Natural killer cell (primary cell): ENCODE measurements at regions not wholly inside any gene's neighbourhood (a gene's known extent, or its start where the extent isn't known, plus 50 kb on each side); places are given as distances from the start of the nearest gene placed in this dataset.

Experiments
- ATAC-seq, 3 donors: fragments of 150-1000 bp in 2 of 3; fragments of 200-7000 bp in 1 of 3; cut with Tn5 transposase; 1 replicate in 1 of 3; 2 replicates in 2 of 3; pipeline ENCODE4 v1.10.0; 2021; ENCODE audit warnings: mild to moderate bottlenecking in 2 of 3, moderate library complexity in 2 of 3
- DNase-seq, 2 donors: peaks; one replicate each; pipeline versions ENCODE4 v3.0.0 to v3.0.0-alpha.2; 2013 to 2021; ENCODE audit warnings: mixed read lengths in 1 of 2
- H3K27ac ChIP-seq: one replicate; pipeline ENCODE4 v1.5.1; 2013; ENCODE audit warnings: mild to moderate bottlenecking, low read length
- H3K27me3 ChIP-seq: one replicate; pipeline ENCODE4 v1.6.1; 2013; ENCODE audit warnings: low read length; ENCODE audit not compliant: control insufficient read depth, insufficient read depth
- H3K36me3 ChIP-seq: one replicate; pipeline ENCODE4 v1.6.1; 2013; ENCODE audit warnings: low read length; ENCODE audit not compliant: control insufficient read depth, insufficient read depth
- H3K4me1 ChIP-seq: one replicate; pipeline ENCODE4 v1.6.1; 2013; ENCODE audit warnings: low read length; ENCODE audit not compliant: control insufficient read depth, insufficient read depth
- H3K4me3 ChIP-seq: one replicate; pipeline ENCODE4 v1.5.1; 2013; ENCODE audit warnings: low read length
- H3K9me3 ChIP-seq: one replicate; pipeline ENCODE4 v1.6.1; 2013; ENCODE audit warnings: low read length; ENCODE audit not compliant: control insufficient read depth, insufficient read depth
- H3K27ac Mint-ChIP-seq, 2 donors: one replicate each; pipeline ENCODE4 v1.8.0; 2022; ENCODE audit warnings: mild to moderate bottlenecking in 2 of 2, mixed read lengths in 2 of 2, moderate library complexity in 1 of 2
- H3K27me3 Mint-ChIP-seq, 2 donors: one replicate each; pipeline ENCODE4 v1.8.0; 2022; ENCODE audit warnings: low read depth in 2 of 2, mixed read lengths in 2 of 2
- H3K36me3 Mint-ChIP-seq: one replicate; pipeline ENCODE4 v1.8.0; 2022; ENCODE audit warnings: mixed read lengths
- H3K4me1 Mint-ChIP-seq, 2 donors: one replicate each; pipeline ENCODE4 v1.8.0; 2022; ENCODE audit warnings: mixed read lengths in 2 of 2
- H3K4me3 Mint-ChIP-seq: one replicate; pipeline ENCODE4 v1.8.0; 2022; ENCODE audit warnings: mild to moderate bottlenecking, moderate library complexity, mixed read lengths
- H3K9me3 Mint-ChIP-seq, 2 donors: one replicate each; pipeline ENCODE4 v1.8.0; 2022; ENCODE audit warnings: mixed read lengths in 2 of 2
- CTCF ChIP-seq: fragments of 200-600 bp; IDR thresholded peaks from one replicate; pipeline ENCODE4 v1.8.0; 2022; ENCODE audit warnings: antibody characterized with exemption
- WGBS: methylation state at CpG from one replicate; pipeline ENCODE4 v1.1.7; 2013; ENCODE audit warnings: missing lambda C conversion rate; ENCODE audit not compliant: insufficient coverage; 5-methylcytosine and 5-hydroxymethylcytosine counted together
- intact Hi-C: fragments of 100-400 bp; cut with micrococcal nuclease; formaldehyde crosslinking; loops from one replicate; pipeline ENCODE4 v1.14.2; 2022

GRCh38 chr14:44791730-44792129 is 170.0 kb downstream of the KLHL28 start:
- no peak overlapping the region for H3K27ac Mint-ChIP-seq
- H3K9me3 Mint-ChIP-seq = peaks cover 0 to 3% of the 10 kb centered on the region in 2 donors
- intact Hi-C loops = no loop called here
- TF ChIP-seq CTCF = no peak
- H3K9me3 ChIP-seq = no peaks in the 10 kb centered on the region
- H3K27me3 Mint-ChIP-seq = peaks cover 0 to 3% of the 10 kb centered on the region in 2 donors
- no peak for ATAC-seq
- H3K4me3 Mint-ChIP-seq = no peak overlapping the region
- no peaks in the 10 kb centered on the region for H3K27me3 ChIP-seq
- H3K27ac ChIP-seq = no peak overlapping the region
- H3K36me3 Mint-ChIP-seq = no peaks in the 10 kb centered on the region
- 92% methylated on average over 1 of the region's 3 CpGs for WGBS
- H3K4me1 Mint-ChIP-seq = no peaks in the 10 kb centered on the region
- no peaks in the 10 kb centered on the region for H3K36me3 ChIP-seq
- no peak for DNase-seq
- no peak overlapping the region for H3K4me3 ChIP-seq
- no peaks in the 10 kb centered on the region for H3K4me1 ChIP-seq

- Histone ChIP-seq H3K4me3 (no peak overlapping the region), H3K9me3 (no peaks in the 10 kb centered on the region), H3K36me3 (no peaks in the 10 kb centered on the region), H3K27me3 (no peaks in the 10 kb centered on the region), H3K27ac (no peak overlapping the region), H3K4me1 (no peaks in the 10 kb centered on the region)
- intact Hi-C loops = no loop called here
- Mint-ChIP-seq H3K4me1 (no peaks in the 10 kb centered on the region), H3K9me3 (peaks cover 5% of the 10 kb centered on the region in 2 donors), H3K27me3 (peaks cover 0 to 6% of the 10 kb centered on the region in 2 donors), H3K4me3 (no peak overlapping the region), H3K27ac (no peak overlapping the region), H3K36me3 (no peaks in the 10 kb centered on the region)
- ATAC-seq = no peak
- DNase-seq = no peak
- TF ChIP-seq CTCF = no peak
- 80% methylated on average over 1 of the region's 1 CpG for WGBS
Observed at GRCh38 chr14:44788612-44789011, 173.1 kb downstream of the KLHL28 start.

GRCh38 chr14:44785096-44785495 is 176.7 kb downstream of the KLHL28 start:
- Mint-ChIP-seq H3K9me3 (peaks cover 5% of the 10 kb centered on the region in 2 donors), H3K36me3 (no peaks in the 10 kb centered on the region), H3K4me3 (no peak overlapping the region), H3K27ac (no peak overlapping the region), H3K27me3 (peaks cover 0 to 6% of the 10 kb centered on the region in 2 donors), H3K4me1 (no peaks in the 10 kb centered on the region)
- intact Hi-C loops = no loop called here
- Histone ChIP-seq H3K4me1 (no peaks in the 10 kb centered on the region), H3K9me3 (no peaks in the 10 kb centered on the region), H3K4me3 (no peak overlapping the region), H3K36me3 (no peaks in the 10 kb centered on the region), H3K27me3 (peaks cover 2% of the 10 kb centered on the region), H3K27ac (no peak overlapping the region)
- 83% methylated on average over 2 of the region's 3 CpGs for WGBS
- DNase-seq (no peak), ATAC-seq (no peak)
- no peak for TF ChIP-seq CTCF

- DNase-seq (no peak), ATAC-seq (no peak)
- no peaks in the 10 kb centered on the region for H3K4me1 Mint-ChIP-seq
- no peak overlapping the region for H3K4me3 ChIP-seq
- H3K36me3 Mint-ChIP-seq = no peaks in the 10 kb centered on the region
- H3K36me3 ChIP-seq = no peaks in the 10 kb centered on the region
- peaks cover 0 to 4% of the 10 kb centered on the region in 2 donors for H3K27me3 Mint-ChIP-seq
- peaks cover 2% of the 10 kb centered on the region for H3K27me3 ChIP-seq
- H3K4me1 ChIP-seq = no peaks in the 10 kb centered on the region
- H3K27ac ChIP-seq = no peak overlapping the region
- no peak overlapping the region for H3K4me3 Mint-ChIP-seq
- no peaks in the 10 kb centered on the region for H3K9me3 ChIP-seq
- no peak for TF ChIP-seq CTCF
- H3K27ac Mint-ChIP-seq = no peak overlapping the region
- H3K9me3 Mint-ChIP-seq = peaks cover 5% of the 10 kb centered on the region in 2 donors
- intact Hi-C loops = no loop called here
Observed at GRCh38 chr14:44783901-44784300, 177.8 kb downstream of the KLHL28 start.
